Left ventricle myocardium inferior (tissue), 1 donor: ENCODE measurements at regions not wholly inside any gene's neighbourhood (a gene's known extent, or its start where the extent isn't known, plus 50 kb on each side); places are given as distances from the start of the nearest gene placed in this dataset.

Experiments used
- DNase-seq: peaks from one replicate; pipeline ENCODE4 v3.0.0-alpha.2; 2020
- H3K27ac ChIP-seq: fragments of 200-600 bp; replicated peaks from 2 replicates; pipeline ENCODE4 v1.8.0; 2021
- H3K27me3 ChIP-seq: fragments of 200-600 bp; 2 replicates; pipeline ENCODE4 v1.8.0; 2021; ENCODE audit warnings: low read depth
- H3K36me3 ChIP-seq: fragments of 200-600 bp; 2 replicates; pipeline ENCODE4 v1.8.0; 2021
- H3K4me1 ChIP-seq: fragments of 200-600 bp; 2 replicates; pipeline ENCODE4 v1.8.0; 2021
- H3K4me3 ChIP-seq: fragments of 200-600 bp; 2 replicates; pipeline ENCODE4 v1.8.0; 2021; ENCODE audit warnings: mild to moderate bottlenecking, moderate library complexity
- H3K9me3 ChIP-seq: fragments of 200-600 bp; replicated peaks from 2 replicates; pipeline ENCODE4 v1.8.0; 2021
- CTCF ChIP-seq: fragments of 200-600 bp; IDR thresholded peaks from 2 replicates; pipeline ENCODE4 v1.8.0; 2021; ENCODE audit warnings: antibody characterized with exemption, mild to moderate bottlenecking, borderline replicate concordance
- intact Hi-C: fragments of 100-400 bp; cut with micrococcal nuclease; formaldehyde crosslinking; loops from one replicate; pipeline ENCODE4 v1.11.0; 2022
- donor health status: DM: no; HTN: yes; CAD: no; lungs with severe emphysema.

GRCh38 chr5:56625541-56625940, 189.8 kb upstream of the MAP3K1 start:
- Histone ChIP-seq H3K27me3 (no peaks in the 10 kb centered on the region), H3K4me3 (no peak overlapping the region), H3K27ac (no peak overlapping the region), H3K9me3 (peaks cover 42% of the 10 kb centered on the region), H3K36me3 (no peaks in the 10 kb centered on the region), H3K4me1 (no peaks in the 10 kb centered on the region)
- TF ChIP-seq CTCF = no peak
- DNase-seq = no peak
- intact Hi-C loops = no loop called here

DNA sequence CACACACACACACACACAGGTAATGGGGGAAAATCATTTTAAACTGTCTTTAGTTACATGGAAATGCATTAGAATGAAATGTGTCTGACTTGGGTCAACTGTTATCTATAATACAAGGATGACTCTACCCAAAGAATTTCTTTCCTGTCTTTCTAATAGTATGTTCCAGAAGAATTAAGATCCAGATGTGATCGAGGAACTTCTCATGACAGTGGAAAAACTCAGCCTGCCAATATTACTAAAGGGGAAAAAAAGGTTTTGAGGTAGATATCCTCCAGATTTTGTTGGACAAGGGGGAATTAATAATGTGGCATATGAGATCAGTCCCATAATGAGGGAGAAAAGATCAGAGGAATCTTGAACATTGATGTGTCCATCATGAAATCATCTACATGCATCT, 190.6 kb upstream of the MAP3K1 start:
- Histone ChIP-seq H3K36me3 (no peaks in the 10 kb centered on the region), H3K27ac (no peak overlapping the region), H3K9me3 (peaks cover 48% of the 10 kb centered on the region), H3K27me3 (no peaks in the 10 kb centered on the region), H3K4me3 (no peak overlapping the region), H3K4me1 (no peaks in the 10 kb centered on the region)
- intact Hi-C loops = no loop called here
- TF ChIP-seq CTCF = no peak
- DNase-seq = no peak

DNA sequence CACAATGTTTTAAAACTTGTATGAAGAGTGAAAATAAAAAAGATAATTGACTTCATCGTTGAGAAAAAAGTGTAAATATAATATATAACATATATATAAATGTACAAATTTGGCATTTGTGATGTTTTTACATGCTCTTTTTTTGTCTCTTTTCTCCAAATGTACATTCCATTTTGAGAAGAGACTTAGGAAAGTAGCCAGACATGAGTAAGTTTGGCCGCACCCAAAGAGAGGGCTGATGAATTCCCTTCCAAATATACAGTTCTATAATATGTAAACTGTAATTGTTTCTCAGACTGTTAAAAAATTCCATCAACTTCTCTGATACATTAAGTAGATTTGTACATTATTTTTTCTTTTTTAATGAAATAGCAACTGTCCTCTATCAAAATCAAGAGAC, 193.2 kb upstream of the MAP3K1 start:
- Histone ChIP-seq H3K4me1 (peaks cover 2% of the 10 kb centered on the region), H3K9me3 (peaks cover 46% of the 10 kb centered on the region), H3K27ac (no peak overlapping the region), H3K27me3 (no peaks in the 10 kb centered on the region), H3K36me3 (no peaks in the 10 kb centered on the region), H3K4me3 (no peak overlapping the region)
- no peak for DNase-seq
- intact Hi-C loops = no loop called here
- no peak for TF ChIP-seq CTCF

DNA sequence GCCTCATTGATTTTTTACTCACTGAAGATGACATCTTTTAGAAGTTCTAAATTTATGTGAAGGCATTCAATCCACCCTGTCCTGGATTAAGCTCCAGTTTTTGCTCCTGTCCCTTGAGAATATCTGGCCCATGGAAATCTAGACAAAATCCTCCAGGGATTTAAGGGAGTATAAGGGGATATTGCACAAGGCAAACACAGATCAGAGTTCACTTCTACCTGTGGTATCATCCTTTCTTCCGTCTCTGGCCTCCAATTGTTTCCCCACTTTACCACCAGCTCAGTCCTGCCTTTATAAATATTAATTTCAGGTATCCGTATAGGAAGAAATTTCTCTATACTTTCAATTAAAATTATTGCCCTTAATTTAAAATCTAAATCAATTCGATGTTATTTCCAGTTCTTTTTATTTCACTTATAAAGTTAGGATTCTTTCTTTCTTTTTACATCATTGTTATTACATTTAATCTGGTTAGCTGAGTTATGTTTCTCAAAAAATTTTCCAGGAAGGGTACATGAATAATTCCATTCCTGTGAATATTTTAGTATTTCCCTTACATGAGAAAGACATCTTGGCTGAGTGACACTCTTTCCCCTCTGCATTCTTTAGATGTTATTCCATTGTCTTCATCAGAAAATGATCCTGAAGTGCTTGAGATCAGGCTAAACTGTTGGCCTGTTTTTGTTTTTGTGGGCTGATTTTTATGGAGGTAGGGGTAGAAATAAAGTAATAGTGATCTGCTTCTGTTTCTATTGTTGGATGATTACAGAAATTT, 194.3 kb upstream of the MAP3K1 start:
- peaks cover 13% of the 10 kb centered on the region for H3K4me1 ChIP-seq
- no peaks in the 10 kb centered on the region for H3K36me3 ChIP-seq
- no peak overlapping the region for H3K27ac ChIP-seq
- intact Hi-C loops = no loop called here
- peaks cover 37% of the 10 kb centered on the region for H3K9me3 ChIP-seq
- no peak overlapping the region for H3K4me3 ChIP-seq
- no peak for DNase-seq
- H3K27me3 ChIP-seq = no peaks in the 10 kb centered on the region
- TF ChIP-seq CTCF = no peak

DNA sequence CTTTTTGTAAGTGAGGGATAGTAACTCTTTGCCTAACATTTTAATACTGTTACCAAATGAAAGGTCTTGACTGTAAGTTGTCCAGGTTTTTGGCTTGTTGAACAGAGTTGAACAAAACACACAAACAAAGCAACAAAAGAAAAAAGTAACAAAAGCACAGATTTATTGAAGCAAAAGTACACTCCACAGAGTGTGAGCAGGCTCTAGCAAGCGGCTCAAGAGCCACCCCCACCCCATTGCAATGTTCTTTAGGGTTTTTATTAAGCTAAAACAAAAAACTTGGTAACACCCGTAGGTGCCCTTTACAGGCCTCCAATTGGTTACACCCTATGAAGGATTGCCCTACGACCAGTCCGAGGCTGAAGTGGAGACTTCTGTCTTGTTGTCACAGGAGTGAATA, 197.4 kb upstream of the MAP3K1 start:
- no peak for DNase-seq
- peaks cover 37% of the 10 kb centered on the region for H3K9me3 ChIP-seq
- H3K4me1 ChIP-seq = peaks cover 28% of the 10 kb centered on the region
- intact Hi-C loops = no loop called here
- H3K36me3 ChIP-seq = no peaks in the 10 kb centered on the region
- no peak overlapping the region for H3K27ac ChIP-seq
- no peak overlapping the region for H3K4me3 ChIP-seq
- no peak for TF ChIP-seq CTCF
- H3K27me3 ChIP-seq = no peaks in the 10 kb centered on the region
